ENCODE measurements at regions not wholly inside any gene's neighbourhood (a gene's known extent, or its start where the extent isn't known, plus 50 kb on each side); places are given as distances from the start of the nearest gene placed in this dataset.

GRCh38 chr7:25966469-25966868 is 185.5 kb upstream of the NFE2L3 start:
- DNase-seq: no peak

- no peak for DNase-seq
Observed at GRCh38 chr7:25967278-25968204, 184.5 kb upstream of the NFE2L3 start.

GRCh38 chr7:25968205-25968993 is 183.6 kb upstream of the NFE2L3 start:
- DNase-seq: peak; percentile 24

GRCh38 chr7:25970356-25970755 is 181.6 kb upstream of the NFE2L3 start:
- no peak for DNase-seq

GRCh38 chr7:25970911-25971310 is 181.1 kb upstream of the NFE2L3 start:
- DNase-seq: no peak

- DNase-seq: no peak
Observed at GRCh38 chr7:25976630-25977029, 175.4 kb upstream of the NFE2L3 start.

GRCh38 chr7:25978466-25978865 is 173.5 kb upstream of the NFE2L3 start:
- DNase-seq: no peak

GRCh38 chr7:25979605-25980004 is 172.4 kb upstream of the NFE2L3 start:
- DNase-seq: no peak

- DNase-seq: no peak
Observed at GRCh38 chr7:25982684-25983083, 169.3 kb upstream of the NFE2L3 start.

- DNase-seq: no peak
Observed at GRCh38 chr7:25985196-25985595, 166.8 kb upstream of the NFE2L3 start.

GRCh38 chr7:25988640-25989039 is 163.4 kb upstream of the NFE2L3 start:
- DNase-seq: no peak

- no peak for DNase-seq
Observed at GRCh38 chr7:25989140-25989705, 162.8 kb upstream of the NFE2L3 start.

GRCh38 chr7:25994433-25994994 is 157.5 kb upstream of the NFE2L3 start:
- DNase-seq: peak; percentile 21

- no peak for DNase-seq
Observed at GRCh38 chr7:25995216-25995615, 156.8 kb upstream of the NFE2L3 start.

GRCh38 chr7:25996006-25996408 is 156.0 kb upstream of the NFE2L3 start:
- no peak for DNase-seq

GRCh38 chr7:25998499-25998898 is 153.5 kb upstream of the NFE2L3 start:
- no peak for DNase-seq

- DNase-seq: no peak
Observed at GRCh38 chr7:26000841-26001240, 151.2 kb upstream of the NFE2L3 start.

GRCh38 chr7:26001662-26002244 is 150.2 kb upstream of the NFE2L3 start:
- no peak for DNase-seq

GRCh38 chr7:26005683-26006410 is 146.2 kb upstream of the NFE2L3 start:
- no peak for DNase-seq

GRCh38 chr7:26006426-26006825 is 145.6 kb upstream of the NFE2L3 start:
- no peak for DNase-seq

GRCh38 chr7:26007510-26007909 is 144.5 kb upstream of the NFE2L3 start:
- DNase-seq: no peak

- DNase-seq: no peak
Observed at GRCh38 chr7:26008428-26008827, 143.6 kb upstream of the NFE2L3 start.

Data from CD4-positive, alpha-beta T cell treated with Interleukin-12 subunit alpha and Interleukin-12 subunit beta, for 1 hour (primary cell).